Esophagus muscularis mucosa (tissue), 4 donors: ENCODE measurements at regions not wholly inside any gene's neighbourhood (a gene's known extent, or its start where the extent isn't known, plus 50 kb on each side); places are given as distances from the start of the nearest gene placed in this dataset.
"Not testable (repeated sequence)": the region's sequence is repeated elsewhere in the genome, so short reads cannot be mapped to it uniquely, and the experiment has no call there.

Experiments used
- DNase-seq: peaks from one replicate; pipeline ENCODE4 v3.0.0-alpha.2; 2017; ENCODE audit errors: extremely low spot score
- H3K27ac ChIP-seq, 4 donors: fragments of 200-600 bp; sonication (generic); replicated peaks in 1 of 4; 1 replicate in 3 of 4; 2 replicates in 1 of 4; pipeline ENCODE4 v1.5.1; 2016 to 2019; ENCODE audit warnings: mild to moderate bottlenecking in 1 of 4
- H3K27me3 ChIP-seq, 4 donors: fragments of 200-600 bp; sonication (generic); one replicate each; pipeline versions ENCODE4 v1.5.1 to v1.6.0; 2016 to 2019
- H3K36me3 ChIP-seq, 4 donors: fragments of 200-600 bp; sonication (generic); one replicate each; pipeline ENCODE4 v1.5.1; 2016 to 2019
- H3K4me1 ChIP-seq, 4 donors: fragments of 200-600 bp; sonication (generic); one replicate each; pipeline ENCODE4 v1.5.1; 2016 to 2019
- H3K4me3 ChIP-seq, 4 donors: fragments of 200-600 bp; sonication (generic); 1 replicate in 2 of 4; 2 replicates in 2 of 4; pipeline ENCODE4 v1.5.1; 2016 to 2019; ENCODE audit warnings: mild to moderate bottlenecking in 4 of 4, moderate library complexity in 1 of 4
- H3K9me3 ChIP-seq, 4 donors: fragments of 200-600 bp; sonication (generic); 1 replicate in 3 of 4; 2 replicates in 1 of 4; pipeline ENCODE4 v1.5.1; 2016 to 2019
- EP300 ChIP-seq: sonication (generic); formaldehyde crosslinking; IDR thresholded peaks from one replicate; pipeline ENCODE4 v1.6.1; 2017; ENCODE audit warnings: antibody characterized with exemption
- POLR2A ChIP-seq: fragments of 450-650 bp; IDR thresholded peaks from one replicate; pipeline ENCODE4 v1.6.1; 2017; ENCODE audit warnings: antibody characterized with exemption, moderate library complexity, mild to moderate bottlenecking, low read depth
- POLR2AphosphoS5 ChIP-seq, 2 donors: sonication (generic); formaldehyde crosslinking; IDR thresholded peaks; one replicate each; pipeline ENCODE4 v1.6.1; 2017; ENCODE audit warnings: antibody characterized with exemption in 2 of 2
- WGBS: methylation state at CpG from one replicate; pipeline ENCODE4 v1.1.5; 2018; 5-methylcytosine and 5-hydroxymethylcytosine counted together
- intact Hi-C: fragments of 100-400 bp; cut with DNase I; formaldehyde crosslinking; loops from one replicate; pipeline ENCODE4 v1.15.1; 2023
- TF ChIP-seq, protein P1 (sequence below), 3 experiments: fragments of 200-600 bp in 2 of 3; fragments of 450-650 bp in 1 of 3; sonication (generic) in 2 of 3; IDR thresholded peaks; one replicate each; pipeline ENCODE4 v1.5.1; 2017 to 2019; ENCODE audit warnings: antibody characterized with exemption in 3 of 3, mild to moderate bottlenecking in 2 of 3, moderate library complexity in 1 of 3

DNA sequence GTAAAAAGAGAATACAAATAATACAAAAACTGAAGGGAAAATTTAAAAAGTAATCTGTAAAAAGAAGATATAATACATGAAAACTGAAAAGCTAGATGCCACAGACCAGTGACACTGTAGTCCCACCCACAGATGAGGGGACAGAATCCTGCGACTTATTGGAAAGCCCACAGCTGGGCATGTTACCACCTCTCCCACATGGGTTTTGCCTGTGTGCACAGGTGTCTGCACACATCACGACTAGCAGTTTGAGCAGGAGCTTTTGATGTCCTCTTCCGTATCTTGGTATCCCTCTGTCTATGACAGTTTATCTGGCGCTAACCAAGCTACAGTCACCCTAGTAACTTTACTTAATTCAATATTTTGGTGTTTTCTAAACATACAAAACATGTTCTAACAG is 291.1 kb upstream of the EXOC2 start:
- WGBS = 94% methylated on average over 4 of the region's 4 CpGs
- Histone ChIP-seq H3K27me3 (no peaks in the 10 kb centered on the region), H3K36me3 (no peaks in the 10 kb centered on the region), H3K27ac (no peak overlapping the region), H3K9me3 (peaks cover 0 to 7% (median 0%) of the 10 kb centered on the region in 4 donors), H3K4me3 (no peak overlapping the region), H3K4me1 (no peaks in the 10 kb centered on the region)
- intact Hi-C loops = no loop called here
- TF ChIP-seq POLR2A (no peak), EP300 (no peak), POLR2AphosphoS5 (IDR thresholded peaks at IDR 0.05) (no peak)
- TF ChIP-seq, protein P1, sequence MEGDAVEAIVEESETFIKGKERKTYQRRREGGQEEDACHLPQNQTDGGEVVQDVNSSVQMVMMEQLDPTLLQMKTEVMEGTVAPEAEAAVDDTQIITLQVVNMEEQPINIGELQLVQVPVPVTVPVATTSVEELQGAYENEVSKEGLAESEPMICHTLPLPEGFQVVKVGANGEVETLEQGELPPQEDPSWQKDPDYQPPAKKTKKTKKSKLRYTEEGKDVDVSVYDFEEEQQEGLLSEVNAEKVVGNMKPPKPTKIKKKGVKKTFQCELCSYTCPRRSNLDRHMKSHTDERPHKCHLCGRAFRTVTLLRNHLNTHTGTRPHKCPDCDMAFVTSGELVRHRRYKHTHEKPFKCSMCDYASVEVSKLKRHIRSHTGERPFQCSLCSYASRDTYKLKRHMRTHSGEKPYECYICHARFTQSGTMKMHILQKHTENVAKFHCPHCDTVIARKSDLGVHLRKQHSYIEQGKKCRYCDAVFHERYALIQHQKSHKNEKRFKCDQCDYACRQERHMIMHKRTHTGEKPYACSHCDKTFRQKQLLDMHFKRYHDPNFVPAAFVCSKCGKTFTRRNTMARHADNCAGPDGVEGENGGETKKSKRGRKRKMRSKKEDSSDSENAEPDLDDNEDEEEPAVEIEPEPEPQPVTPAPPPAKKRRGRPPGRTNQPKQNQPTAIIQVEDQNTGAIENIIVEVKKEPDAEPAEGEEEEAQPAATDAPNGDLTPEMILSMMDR (IDR thresholded peaks at IDR 0.05) = no peak
- no peak for DNase-seq

DNA sequence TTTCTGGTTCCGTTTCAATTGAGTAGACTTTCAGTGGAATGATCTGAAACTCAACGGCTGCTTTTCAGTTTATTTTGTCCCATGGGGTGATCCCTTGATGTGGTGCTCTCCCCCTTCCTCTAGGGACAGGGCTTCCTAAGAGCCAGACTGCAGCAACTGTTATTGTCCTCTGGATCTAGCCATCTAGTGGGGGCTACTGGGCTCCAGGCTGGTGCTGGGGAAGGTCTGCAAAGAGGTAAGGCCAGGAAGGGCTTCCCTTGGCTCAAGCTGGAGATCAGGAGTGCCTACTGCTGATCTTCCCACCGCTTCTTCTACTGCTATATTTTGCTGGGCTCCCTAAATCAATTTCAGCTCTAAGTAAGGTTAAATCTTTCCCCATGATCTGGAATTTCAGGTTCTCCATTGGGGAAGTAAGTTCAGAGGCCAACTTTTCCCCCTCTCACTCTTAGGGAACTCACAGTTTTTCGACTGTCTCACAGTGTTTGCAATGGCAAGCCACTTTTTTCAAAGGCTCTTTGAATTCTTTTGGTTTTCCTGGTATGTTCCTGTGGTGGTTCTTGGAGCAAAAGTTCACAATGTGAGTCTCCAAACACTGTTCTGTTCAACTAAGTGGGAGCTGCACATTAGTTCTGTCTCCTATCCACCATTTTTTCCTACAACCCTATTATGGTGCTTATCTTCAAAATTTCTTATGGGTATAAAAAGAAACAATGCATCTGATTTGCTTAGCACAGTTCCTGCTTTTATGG is 286.2 kb upstream of the EXOC2 start:
- H3K4me1 ChIP-seq = no peaks in the 10 kb centered on the region
- no peak for DNase-seq
- TF ChIP-seq POLR2AphosphoS5 (IDR thresholded peaks at IDR 0.05) = no peak
- no peak for TF ChIP-seq POLR2A
- H3K4me3 ChIP-seq = no peak overlapping the region
- intact Hi-C loops = no loop called here
- H3K36me3 ChIP-seq = no peaks in the 10 kb centered on the region
- H3K27me3 ChIP-seq = no peaks in the 10 kb centered on the region
- 88% methylated on average over 4 of the region's 4 CpGs for WGBS
- H3K9me3 ChIP-seq = peaks cover 0 to 20% (median 4%) of the 10 kb centered on the region in 4 donors
- no peak overlapping the region for H3K27ac ChIP-seq

DNA sequence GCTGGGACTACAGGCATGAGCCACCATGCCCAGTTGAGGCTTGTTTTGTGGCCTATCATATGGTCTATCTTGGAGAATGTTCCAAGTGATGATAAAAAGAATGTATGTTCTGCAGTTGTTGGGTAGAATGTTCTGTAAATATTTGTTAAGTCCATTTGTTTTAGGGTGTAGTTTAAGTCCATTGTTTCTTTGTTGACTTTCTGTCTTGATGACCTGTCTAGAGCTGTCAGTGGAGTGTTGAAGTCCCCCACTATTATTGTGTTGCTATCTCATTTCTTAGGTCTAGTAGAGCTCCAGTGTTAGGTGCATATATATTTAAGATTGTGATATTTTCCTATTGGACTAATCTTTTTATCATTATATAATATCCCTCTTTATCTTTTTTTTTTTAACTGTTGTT is 284.3 kb upstream of the EXOC2 start:
- H3K27ac ChIP-seq, H3K4me1 ChIP-seq, H3K4me3 ChIP-seq, H3K36me3 ChIP-seq, H3K27me3 ChIP-seq, DNase-seq, intact Hi-C loops: not testable (repeated sequence)
- H3K9me3 ChIP-seq = peaks cover 0 to 20% (median 4%) of the 10 kb centered on the region in 4 donors

DNA sequence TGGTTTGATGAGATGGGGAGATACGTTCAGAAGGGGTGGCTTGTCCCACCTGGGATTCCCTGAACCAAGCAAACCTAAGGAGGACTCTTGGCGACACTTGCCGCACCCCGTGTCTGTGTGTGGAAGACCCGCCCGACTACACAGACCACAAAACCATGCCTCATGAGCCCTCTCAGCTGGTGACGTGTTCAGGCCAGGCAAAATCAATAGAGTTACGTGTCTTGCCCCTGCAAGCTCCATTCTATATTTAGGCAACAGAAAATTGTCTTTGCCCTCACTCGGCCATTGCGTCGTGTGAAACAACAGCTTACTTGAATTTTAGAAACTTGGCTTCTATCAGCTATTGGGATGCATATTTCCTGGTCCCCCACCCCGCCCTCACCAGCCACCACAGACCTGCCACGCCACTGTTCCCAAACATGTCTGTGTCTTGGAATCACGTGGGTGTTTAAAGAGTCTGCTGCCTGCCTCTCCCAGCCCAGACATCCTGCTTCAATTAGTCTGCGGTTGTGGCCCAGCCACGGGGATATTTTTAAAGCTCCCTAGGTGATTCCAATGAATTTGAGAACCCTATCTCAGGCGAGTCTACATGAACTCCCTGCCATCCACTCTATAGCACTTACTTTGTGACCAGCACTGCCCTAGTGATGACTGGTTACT is 279.2 kb upstream of the EXOC2 start:
- Histone ChIP-seq H3K27me3 (no peaks in the 10 kb centered on the region), H3K4me1 (peaks cover 0 to 9% (median 3%) of the 10 kb centered on the region in 4 donors), H3K4me3 (no peak overlapping the region), H3K36me3 (no peaks in the 10 kb centered on the region), H3K27ac (no peak overlapping the region), H3K9me3 (peaks cover 0 to 14% (median 4%) of the 10 kb centered on the region in 4 donors)
- intact Hi-C loops = no loop called here
- TF ChIP-seq, protein P1 (IDR thresholded peaks at IDR 0.05) = no peak
- TF ChIP-seq POLR2AphosphoS5 (IDR thresholded peaks at IDR 0.05) = no peak
- no peak for TF ChIP-seq EP300
- TF ChIP-seq POLR2A = no peak
- 87% methylated on average over 17 of the region's 17 CpGs for WGBS
- DNase-seq = no peak

DNA sequence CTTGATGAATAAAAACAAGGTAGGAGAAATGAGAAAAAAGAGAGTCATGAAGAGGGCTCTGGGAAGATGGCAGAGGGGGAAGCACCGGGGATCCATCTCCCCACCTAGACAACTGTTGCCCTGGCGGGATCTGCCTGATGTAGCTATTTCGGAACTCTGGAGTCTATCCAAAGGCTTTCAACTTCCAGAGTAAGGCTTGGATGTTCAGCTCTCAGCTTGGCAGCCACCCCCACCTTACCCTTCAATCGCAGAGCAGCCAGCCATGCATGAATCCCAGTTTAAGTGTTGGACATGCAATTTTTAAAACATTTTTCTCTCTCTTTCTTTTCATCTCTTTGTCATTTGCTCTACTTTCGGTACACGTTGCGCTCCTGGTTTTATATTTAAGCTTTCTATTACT is 275.9 kb upstream of the EXOC2 start:
- Histone ChIP-seq H3K27me3 (no peaks in the 10 kb centered on the region), H3K4me1 (peaks cover 0 to 9% (median 3%) of the 10 kb centered on the region in 4 donors), H3K9me3 (no peaks in the 10 kb centered on the region), H3K36me3 (no peaks in the 10 kb centered on the region), H3K27ac (no peak overlapping the region), H3K4me3 (no peak overlapping the region)
- TF ChIP-seq POLR2AphosphoS5 (IDR thresholded peaks at IDR 0.05) (no peak), EP300 (no peak), POLR2A (no peak)
- TF ChIP-seq, protein P1 (IDR thresholded peaks at IDR 0.05) = no peak
- DNase-seq = no peak
- intact Hi-C loops = no loop called here
- 57% methylated on average over 7 of the region's 7 CpGs for WGBS
